Ovary (tissue), 3 donors: ENCODE measurements at regions not wholly inside any gene's neighbourhood (a gene's known extent, or its start where the extent isn't known, plus 50 kb on each side); places are given as distances from the start of the nearest gene placed in this dataset.

Source experiments
- EP300 ChIP-seq: sonication (generic); formaldehyde crosslinking; IDR thresholded peaks from one replicate; pipeline ENCODE4 v1.6.1; 2017; ENCODE audit warnings: antibody characterized with exemption
- POLR2A ChIP-seq: fragments of 450-650 bp; IDR thresholded peaks from one replicate; pipeline ENCODE4 v1.6.1; 2017; ENCODE audit warnings: antibody characterized with exemption, mild to moderate bottlenecking, moderate library complexity
- TF ChIP-seq, protein P1 (sequence below), 3 donors: fragments of 450-650 bp in 2 of 3; fragments of 200-600 bp in 1 of 3; IDR thresholded peaks; one replicate each; pipeline versions ENCODE4 v1.5.1 to v1.8.0; 2016 to 2022; ENCODE audit warnings: antibody characterized with exemption in 3 of 3, mild to moderate bottlenecking in 1 of 3
- donor health status: DM: no; HTN: no; CAD: no.

DNA sequence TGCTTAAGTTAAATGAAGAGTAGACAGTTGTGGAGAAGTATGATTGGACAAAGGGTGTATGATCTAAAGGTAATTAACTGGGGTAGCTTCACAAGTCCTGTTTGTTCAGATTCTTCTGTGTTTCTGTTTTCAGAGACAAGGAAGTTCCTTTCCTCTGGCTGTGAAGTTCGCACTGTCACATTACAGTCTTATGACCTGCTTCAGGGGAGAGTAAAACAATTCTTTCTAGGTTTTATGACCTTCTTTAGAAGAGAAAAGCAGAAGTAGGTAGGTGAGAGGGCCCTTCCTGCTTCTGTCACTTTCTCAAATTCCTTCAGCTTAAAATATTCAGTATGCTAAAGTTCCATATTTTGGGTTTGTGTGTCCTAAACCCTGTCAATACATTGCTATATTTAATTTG is 211.9 kb downstream of the SOX3 start:
- TF ChIP-seq, protein P1, sequence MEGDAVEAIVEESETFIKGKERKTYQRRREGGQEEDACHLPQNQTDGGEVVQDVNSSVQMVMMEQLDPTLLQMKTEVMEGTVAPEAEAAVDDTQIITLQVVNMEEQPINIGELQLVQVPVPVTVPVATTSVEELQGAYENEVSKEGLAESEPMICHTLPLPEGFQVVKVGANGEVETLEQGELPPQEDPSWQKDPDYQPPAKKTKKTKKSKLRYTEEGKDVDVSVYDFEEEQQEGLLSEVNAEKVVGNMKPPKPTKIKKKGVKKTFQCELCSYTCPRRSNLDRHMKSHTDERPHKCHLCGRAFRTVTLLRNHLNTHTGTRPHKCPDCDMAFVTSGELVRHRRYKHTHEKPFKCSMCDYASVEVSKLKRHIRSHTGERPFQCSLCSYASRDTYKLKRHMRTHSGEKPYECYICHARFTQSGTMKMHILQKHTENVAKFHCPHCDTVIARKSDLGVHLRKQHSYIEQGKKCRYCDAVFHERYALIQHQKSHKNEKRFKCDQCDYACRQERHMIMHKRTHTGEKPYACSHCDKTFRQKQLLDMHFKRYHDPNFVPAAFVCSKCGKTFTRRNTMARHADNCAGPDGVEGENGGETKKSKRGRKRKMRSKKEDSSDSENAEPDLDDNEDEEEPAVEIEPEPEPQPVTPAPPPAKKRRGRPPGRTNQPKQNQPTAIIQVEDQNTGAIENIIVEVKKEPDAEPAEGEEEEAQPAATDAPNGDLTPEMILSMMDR (IDR thresholded peaks at IDR 0.05), result no peak
- TF ChIP-seq POLR2A (no peak), EP300 (no peak)
